Motor neuron (in vitro differentiated cells): ENCODE measurements at regions not wholly inside any gene's neighbourhood (a gene's known extent, or its start where the extent isn't known, plus 50 kb on each side); places are given as distances from the start of the nearest gene placed in this dataset.

Experiments
- ATAC-seq, 8 experiments: fragments of 200-7000 bp; cut with Tn5 transposase; replicated peaks in 6 of 8; 2 replicates each; pipeline ENCODE4 v1.8.0; 2021; ENCODE audit warnings: mild to moderate bottlenecking in 8 of 8, moderate library complexity in 8 of 8
- H3K27ac ChIP-seq, 2 donors: fragments of 250-450 bp; sonication (Bioruptor Pico); 2 replicates each; pipeline ENCODE4 v1.9.0; 2021; ENCODE audit warnings: antibody characterized with exemption in 2 of 2, mild to moderate bottlenecking in 2 of 2, moderate library complexity in 1 of 2
- H3K4me1 ChIP-seq, 2 donors: fragments of 250-450 bp; sonication (Bioruptor Pico); replicated peaks in 1 of 2; 2 replicates each; pipeline ENCODE4 v1.6.1; 2021; ENCODE audit warnings: antibody characterized with exemption in 2 of 2, mild to moderate bottlenecking in 2 of 2, moderate library complexity in 1 of 2
- H3K4me3 ChIP-seq, 5 donors: fragments of 250-450 bp; sonication (Bioruptor Pico); 2 replicates each; pipeline ENCODE4 v1.9.0; 2021; ENCODE audit warnings: antibody characterized with exemption in 5 of 5, mild to moderate bottlenecking in 5 of 5, moderate library complexity in 4 of 5
- whole genome bisulfite sequencing, 10 experiments: fragments of 450-650 bp; shearing (Covaris generic); methylation state at CpG; one replicate each; pipeline ENCODE4 v1.0.0; 2022; 5-methylcytosine and 5-hydroxymethylcytosine counted together
- in situ Hi-C, 9 experiments: fragments of 400-800 bp; cut with MboI; loops; one replicate each; pipeline ENCODE4 v1.15.0; 2021; ENCODE audit warnings: low sequenced_read_pairs in 9 of 9, low pct_unique_long_range_greater_than_20kb in 2 of 9; ENCODE audit not compliant: unreplicated experiment in 9 of 9

- 50 to 90% methylated on average over 1 to 2 of the region's 7 CpGs; no CpG with 5 or more reads in 8 of the 10 experiments for WGBS, 10 experiments
- Histone ChIP-seq H3K27ac (no peak overlapping the region), H3K4me3 (no peak overlapping the region), H3K4me1 (peaks cover 3 to 4% of the 10 kb centered on the region in 2 donors)
- ATAC-seq, result no peak
- in situ Hi-C loops, result no loop called here
These were observed 84.3 kb upstream of the BCOR start for GRCh38 chrX:40182095-40182494.

GRCh38 chrX:40179283-40179682 is 81.5 kb upstream of the BCOR start:
- H3K27ac ChIP-seq, result peak overlapping the region in 1 of 2 donors; percentile 26
- 27 to 100% (median 83%) methylated on average over 1 to 6 of the region's 7 CpGs; no CpG with 5 or more reads in 6 of the 10 experiments for WGBS, 10 experiments

GRCh38 chrX:40177942-40178715 is 80.4 kb upstream of the BCOR start:
- WGBS, 10 experiments, result 0 to 100% (median 92%) methylated on average over 1 to 6 of the region's 14 CpGs; no CpG with 5 or more reads in 4 of the 10 experiments
- in situ Hi-C loops, result no loop called here
- no peak for ATAC-seq

More at GRCh38 chrX:40179283-40179682, 81.5 kb upstream of the BCOR start:
- ATAC-seq, result no peak
- in situ Hi-C loops, result no loop called here
- Histone ChIP-seq H3K4me3 (no peak overlapping the region), H3K4me1 (peaks cover 13 to 18% of the 10 kb centered on the region in 2 donors)

DNA sequence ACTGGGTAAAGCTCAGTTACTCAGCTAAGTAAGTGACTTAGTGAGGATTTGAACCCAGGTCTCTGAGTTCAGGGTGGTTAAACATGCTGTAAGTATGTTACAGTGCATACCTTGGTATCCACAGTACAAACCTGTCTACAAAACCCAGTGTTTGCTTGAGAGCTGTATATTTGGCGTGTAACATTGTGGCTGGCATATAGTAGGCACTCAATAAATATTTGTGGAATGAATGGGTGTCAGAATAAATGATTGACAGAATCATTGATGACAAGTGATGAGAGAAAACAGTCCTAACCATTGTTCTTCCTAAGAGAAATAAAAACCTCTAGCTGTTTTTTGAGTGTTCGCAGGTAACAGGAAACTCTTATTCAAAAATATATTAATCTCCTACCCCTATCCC is 79.7 kb upstream of the BCOR start:
- no peak overlapping the region for H3K4me3 ChIP-seq
- H3K4me1 ChIP-seq, result peaks cover 29 to 36% of the 10 kb centered on the region in 2 donors
- 76 to 100% (median 90%) methylated on average over 1 to 2 of the region's 2 CpGs; no CpG with 5 or more reads in 6 of the 10 experiments for WGBS, 10 experiments
- no peak overlapping the region for H3K27ac ChIP-seq
- in situ Hi-C loops, result no loop called here
- no peak for ATAC-seq

More at GRCh38 chrX:40177942-40178715, 80.4 kb upstream of the BCOR start:
- Histone ChIP-seq H3K4me1 (peaks cover 25 to 30% of the 10 kb centered on the region in 2 donors), H3K27ac (no peak overlapping the region), H3K4me3 (no peak overlapping the region)

DNA sequence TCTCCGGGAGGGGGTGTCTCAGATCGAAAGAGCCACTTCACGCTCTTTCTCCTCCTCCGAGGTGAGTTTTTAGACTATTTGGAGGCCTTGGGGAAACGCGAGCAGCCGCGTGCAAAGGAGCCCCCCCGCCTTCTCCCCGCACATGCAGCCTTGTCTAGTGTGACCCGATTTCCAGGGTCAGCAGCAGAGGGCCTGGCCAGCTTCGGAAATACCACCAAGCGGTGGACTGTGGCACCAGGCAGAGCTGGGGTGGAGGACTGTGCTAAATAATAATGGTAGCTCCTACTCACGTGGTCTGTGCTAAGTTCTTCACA is 79.3 kb upstream of the BCOR start:
- H3K27ac ChIP-seq, result peak overlapping the region in 1 of 2 donors; percentile 85
- peaks cover 34 to 40% of the 10 kb centered on the region in 2 donors for H3K4me1 ChIP-seq
- WGBS, 10 experiments, result 20 to 80% (median 61%) methylated on average over 1 to 3 of the region's 14 CpGs; no CpG with 5 or more reads in 7 of the 10 experiments
- peak in 1 of 8 experiments; percentile 5 for ATAC-seq
- in situ Hi-C loops, result no loop called here
- peak overlapping the region in 4 of 5 donors; percentile 33 to 43 (median 34) for H3K4me3 ChIP-seq

DNA sequence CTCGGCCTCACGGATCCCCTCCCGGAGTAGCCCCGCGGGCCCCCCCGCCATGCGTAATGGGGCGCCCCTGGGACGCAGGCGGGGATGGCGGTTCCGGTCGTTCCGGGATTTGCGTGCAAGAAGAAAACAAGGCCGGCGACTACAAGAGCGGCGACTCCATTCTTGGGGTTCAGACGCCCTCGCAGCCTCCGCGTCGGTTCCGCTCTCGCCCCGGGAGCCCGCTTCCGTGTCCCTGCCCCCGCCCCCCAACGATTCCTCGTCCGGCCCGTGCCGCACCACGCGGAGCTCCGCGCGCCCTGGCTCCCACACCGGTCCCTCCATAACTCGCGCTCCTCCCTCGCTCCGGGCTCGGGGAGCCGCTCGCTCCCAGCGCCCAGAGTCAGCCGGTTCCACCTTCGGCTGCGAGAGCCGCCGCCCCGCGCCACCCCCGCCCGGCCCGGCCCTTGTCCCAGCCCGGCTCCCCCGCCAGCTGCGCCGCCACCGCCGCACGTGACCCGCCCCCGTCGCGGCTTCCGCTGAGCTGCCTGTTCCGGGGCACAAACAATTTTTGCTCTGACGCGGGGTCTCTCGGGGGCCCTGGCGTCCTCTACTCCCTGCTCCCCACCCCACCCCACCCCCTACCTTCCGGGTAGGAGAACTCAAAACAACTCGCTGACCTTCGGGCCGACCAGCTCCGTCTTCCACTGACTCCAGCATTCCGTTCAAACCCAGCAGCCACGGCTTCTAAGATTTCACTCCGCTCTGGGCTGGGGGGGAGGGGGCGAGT is 78.8 kb upstream of the BCOR start:
- peak overlapping the region; percentile 31 to 43 (median 33) for H3K4me3 ChIP-seq
- 0% methylated on average over 1 of the region's 85 CpGs; no CpG with 5 or more reads in 9 of the 10 experiments for WGBS, 10 experiments
- in situ Hi-C loops, result no loop called here
- H3K4me1 ChIP-seq, result peaks cover 39 to 46% of the 10 kb centered on the region in 2 donors
- peak; percentile 33 to 71 (median 64) for ATAC-seq
- peak overlapping the region; percentile 68 to 85 for H3K27ac ChIP-seq

DNA sequence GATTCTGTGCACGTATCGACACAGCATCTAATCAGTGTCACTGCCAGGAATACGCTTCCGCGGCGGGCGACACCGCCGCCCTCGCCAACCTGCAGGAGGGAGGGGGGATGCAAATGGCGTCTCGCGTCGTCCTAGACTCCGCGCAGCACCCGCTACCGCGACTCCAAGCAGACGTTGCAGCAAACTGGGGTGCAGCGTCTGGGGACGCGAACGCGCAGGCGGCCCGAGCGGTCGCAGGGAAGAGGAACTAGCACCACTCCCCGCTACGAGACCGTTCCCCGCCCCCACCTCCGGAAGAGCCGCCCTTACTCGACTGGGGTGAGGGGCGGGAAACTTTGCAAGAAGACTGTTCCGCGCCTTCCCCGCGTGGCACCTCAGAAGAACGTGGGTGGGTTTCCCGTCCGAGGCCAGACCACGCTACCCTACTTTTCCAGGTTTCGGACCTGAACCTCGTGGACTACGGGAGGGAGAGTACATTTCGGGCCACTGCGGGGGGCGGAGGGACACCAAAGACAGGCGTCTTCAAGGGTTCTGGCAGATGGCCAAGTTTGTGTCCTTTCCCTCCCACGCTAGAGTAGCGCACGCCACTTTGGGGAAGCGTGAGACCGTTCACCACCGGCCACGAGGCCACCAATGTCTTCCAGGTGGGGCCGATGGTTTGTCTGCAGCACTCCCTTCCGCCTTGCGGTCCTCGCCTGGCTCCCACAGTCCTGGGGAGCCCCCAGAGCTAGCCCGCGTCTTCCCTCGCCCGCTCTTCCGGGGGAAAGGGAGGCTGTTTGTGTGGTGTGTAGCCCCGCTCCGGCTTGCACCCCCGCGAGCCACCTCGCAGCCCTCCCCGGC is 78.0 kb upstream of the BCOR start:
- Histone ChIP-seq H3K4me3 (peak overlapping the region; percentile 31 to 43 (median 33)), H3K4me1 (peaks cover 47 to 54% of the 10 kb centered on the region in 2 donors), H3K27ac (peak overlapping the region; percentile 68 to 85)
- in situ Hi-C loops, result no loop called here
- 69% methylated on average over 8 of the region's 74 CpGs; no CpG with 5 or more reads in 9 of the 10 experiments for WGBS, 10 experiments
- peak in 7 of 8 experiments; percentile 11 to 39 (median 32) for ATAC-seq

- peak in 7 of 8 experiments; percentile 7 to 50 (median 25) for ATAC-seq
- H3K4me3 ChIP-seq, result peak overlapping the region; percentile 31 to 43 (median 33)
- WGBS, 10 experiments, result 0 to 40% (median 12%) methylated on average over 1 to 5 of the region's 53 CpGs; no CpG with 5 or more reads in 4 of the 10 experiments
- in situ Hi-C loops, result no loop called here
- H3K27ac ChIP-seq, result peak overlapping the region; percentile 68 to 85
- peaks cover 53 to 61% of the 10 kb centered on the region in 2 donors for H3K4me1 ChIP-seq
These were observed 77.2 kb upstream of the BCOR start for GRCh38 chrX:40174854-40175510.

DNA sequence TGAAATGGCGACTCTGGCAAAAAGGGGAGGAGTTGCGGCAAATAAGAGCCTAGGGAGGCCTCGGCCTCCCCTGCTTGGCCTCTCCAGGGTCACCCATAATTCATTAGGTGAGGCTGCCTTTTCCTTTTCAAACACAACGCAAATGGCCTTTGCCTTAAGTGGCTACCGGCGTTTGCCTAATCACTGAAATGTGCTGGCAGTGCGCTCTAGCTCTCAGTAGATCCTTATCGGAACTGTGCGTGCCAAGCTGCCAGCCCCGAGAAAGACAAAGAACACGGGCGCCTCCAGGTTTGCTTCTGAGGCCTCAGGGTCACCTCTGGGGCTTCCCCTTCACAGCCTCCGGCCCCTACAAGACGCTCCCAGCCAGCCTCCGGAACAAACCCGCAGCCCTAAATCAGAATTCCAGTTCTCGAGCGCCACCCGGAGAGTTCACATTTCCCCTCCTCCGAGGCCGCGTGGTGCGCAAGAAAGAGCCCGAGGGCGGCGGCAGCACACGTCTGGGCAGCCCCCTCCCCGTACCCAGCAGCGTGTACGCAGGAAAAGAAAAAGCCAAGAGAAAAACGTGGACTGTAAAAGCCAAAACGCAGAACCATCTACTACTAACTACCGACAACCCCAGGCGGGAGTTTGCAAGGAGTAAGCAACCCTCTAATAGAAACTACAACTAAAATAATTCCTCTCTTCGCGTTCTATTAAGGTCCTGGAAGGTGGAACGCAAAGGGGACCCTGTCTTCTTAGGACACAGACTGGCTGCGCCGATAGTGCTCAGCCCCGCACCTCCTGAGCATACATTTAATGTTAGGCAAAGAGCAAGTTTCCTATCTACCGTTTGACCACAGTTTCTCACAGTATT is 76.5 kb upstream of the BCOR start:
- Histone ChIP-seq H3K27ac (peak overlapping the region; percentile 68 to 85), H3K4me3 (peak overlapping the region; percentile 31 to 43 (median 33)), H3K4me1 (peaks cover 58 to 69% of the 10 kb centered on the region in 2 donors)
- ATAC-seq, result no peak
- in situ Hi-C loops, result no loop called here
- 5 to 80% (median 26%) methylated on average over 2 to 27 of the region's 41 CpGs; no CpG with 5 or more reads in 5 of the 10 experiments for WGBS, 10 experiments

DNA sequence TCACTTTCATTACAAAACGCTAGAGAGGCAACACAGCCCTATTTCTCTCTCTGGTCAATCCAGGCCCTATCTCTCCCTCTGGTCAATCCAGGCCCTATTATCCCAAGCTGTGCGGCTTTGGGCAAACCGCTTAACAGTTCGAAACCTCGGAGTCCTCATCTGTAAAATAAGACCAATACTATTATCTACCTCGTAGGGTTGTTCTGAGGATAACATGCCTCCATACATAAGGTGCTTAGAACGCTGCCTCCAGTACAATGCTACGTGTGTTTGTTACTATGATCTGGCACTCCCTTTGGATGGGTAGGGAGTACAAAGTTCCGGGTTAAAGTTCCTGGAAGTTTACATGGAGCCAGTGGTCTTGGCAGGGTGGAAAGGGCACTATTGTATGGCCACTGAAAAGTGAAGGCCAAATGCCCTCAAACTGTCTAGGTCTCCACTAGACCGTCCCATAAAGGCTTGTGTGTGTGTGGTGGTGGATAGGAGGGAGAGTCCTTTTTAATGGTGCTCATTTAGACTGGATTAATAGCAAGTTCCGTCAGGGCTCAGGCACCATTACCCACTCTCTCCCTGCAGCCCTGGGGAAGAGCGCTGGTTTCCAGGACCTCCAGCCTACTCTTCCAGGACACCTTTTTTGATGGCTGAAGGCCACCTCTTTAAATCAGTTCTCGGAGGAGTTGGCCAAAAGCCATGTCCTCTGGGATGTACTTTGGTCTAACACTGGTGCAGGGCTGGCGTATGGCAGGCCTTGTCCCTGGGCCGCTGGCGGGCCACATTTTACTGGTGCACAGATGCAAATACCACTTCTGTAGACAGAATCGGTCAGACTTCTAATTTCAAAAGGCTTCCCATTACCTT is 75.6 kb upstream of the BCOR start:
- H3K4me3 ChIP-seq, result peak overlapping the region in 1 of 5 donors; percentile 43
- peak overlapping the region in 1 of 2 donors; percentile 68 for H3K27ac ChIP-seq
- no peak for ATAC-seq
- H3K4me1 ChIP-seq, result peaks cover 66 to 77% of the 10 kb centered on the region in 2 donors
- 51 to 100% (median 83%) methylated on average over 1 to 9 of the region's 17 CpGs; no CpG with 5 or more reads in 6 of the 10 experiments for WGBS, 10 experiments
- in situ Hi-C loops, result no loop called here
